ENCODE measurements at regions not wholly inside any gene's neighbourhood (a gene's known extent, or its start where the extent isn't known, plus 50 kb on each side); places are given as distances from the start of the nearest gene placed in this dataset.

- no peak for FAIRE-seq
Observed at GRCh38 chr14:41403360-41403759, 203.3 kb upstream of the LRFN5 start.

- no peak for FAIRE-seq
Observed at GRCh38 chr14:41397926-41398325, 208.8 kb upstream of the LRFN5 start.

- FAIRE-seq, result no peak
Observed at GRCh38 chr14:41393512-41393911, 213.2 kb upstream of the LRFN5 start.

GRCh38 chr14:41392226-41392625 lies 214.4 kb upstream of the LRFN5 start:
- no peak for FAIRE-seq

- FAIRE-seq, result no peak
Observed at GRCh38 chr14:41389355-41389754, 217.3 kb upstream of the LRFN5 start.

DNA sequence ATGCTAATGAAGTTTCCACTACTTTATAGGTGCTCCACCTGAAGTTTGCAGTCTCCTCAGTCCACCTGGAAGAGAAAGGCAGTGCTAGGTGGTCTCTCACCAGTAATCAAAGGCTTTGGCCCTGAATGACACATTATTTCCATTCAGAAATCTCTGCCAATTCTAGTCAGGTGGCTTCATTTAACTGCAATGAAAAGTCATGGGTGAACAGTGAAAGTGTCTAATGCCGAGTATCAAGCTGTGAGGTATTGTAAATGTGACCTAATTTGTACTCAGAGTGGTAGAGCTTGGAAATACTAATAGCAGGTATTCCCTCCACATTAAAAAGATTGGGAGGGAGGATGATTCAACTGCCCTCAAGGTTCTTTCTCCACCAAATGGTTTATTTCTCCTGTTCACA lies 220.9 kb upstream of the LRFN5 start:
- no peak for FAIRE-seq

DNA sequence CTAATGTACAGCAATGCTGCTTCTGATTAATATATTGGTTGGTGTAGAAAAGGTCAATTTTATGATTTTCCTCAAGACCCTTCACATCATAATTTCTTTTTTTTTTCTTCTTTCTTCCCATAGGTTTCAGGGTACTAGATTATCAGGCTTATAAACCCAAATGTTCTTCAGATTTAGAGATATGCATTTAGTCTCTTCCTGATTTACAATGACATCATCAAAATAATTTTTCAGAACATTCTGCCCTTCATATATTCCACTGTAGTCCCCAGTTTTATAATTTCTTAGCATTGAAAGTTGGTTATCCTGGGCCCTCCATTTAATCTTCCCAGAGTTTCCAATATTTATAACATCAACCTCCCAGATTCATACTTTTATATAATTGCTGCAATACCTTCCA lies 226.7 kb upstream of the LRFN5 start:
- FAIRE-seq, result no peak

GRCh38 chr14:41378526-41378925 lies 228.2 kb upstream of the LRFN5 start:
- no peak for FAIRE-seq

DNA sequence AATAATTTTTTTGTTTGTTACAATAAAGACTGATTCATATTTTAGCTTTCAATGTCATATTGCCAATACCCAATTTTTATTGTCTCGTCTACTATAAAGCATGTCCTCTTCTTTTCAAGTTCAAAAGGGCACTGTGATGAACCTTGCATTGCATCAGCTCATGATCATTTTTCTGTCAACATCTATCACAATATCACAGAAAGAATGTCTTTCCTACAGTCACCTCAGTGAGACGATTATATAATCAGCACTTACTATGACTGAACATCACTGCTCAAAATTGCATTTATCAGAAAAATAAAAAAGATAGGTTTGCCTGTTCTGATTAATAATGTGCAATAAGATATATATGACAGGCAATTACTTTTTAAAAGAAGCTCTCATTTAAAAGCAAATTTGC lies 228.7 kb upstream of the LRFN5 start:
- FAIRE-seq, result no peak

DNA sequence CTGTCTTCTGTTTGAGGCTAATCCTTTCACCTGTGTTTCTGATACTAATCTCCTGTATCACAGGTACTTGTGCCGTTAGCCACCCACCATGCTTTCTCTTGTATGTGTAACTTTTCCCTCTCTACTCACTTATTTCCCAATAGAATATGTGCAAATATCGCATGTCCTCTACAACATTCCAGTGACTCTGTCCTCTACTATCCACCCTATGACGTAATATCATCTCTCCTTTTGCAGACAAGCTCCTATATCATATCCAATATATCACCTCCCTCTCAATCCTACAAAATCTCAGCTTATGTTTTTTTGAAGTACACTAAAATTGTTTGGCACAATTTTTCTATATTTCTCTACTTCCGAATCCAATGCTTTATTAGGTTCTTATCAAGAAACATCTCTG lies 232.6 kb upstream of the LRFN5 start:
- no peak for FAIRE-seq

DNA sequence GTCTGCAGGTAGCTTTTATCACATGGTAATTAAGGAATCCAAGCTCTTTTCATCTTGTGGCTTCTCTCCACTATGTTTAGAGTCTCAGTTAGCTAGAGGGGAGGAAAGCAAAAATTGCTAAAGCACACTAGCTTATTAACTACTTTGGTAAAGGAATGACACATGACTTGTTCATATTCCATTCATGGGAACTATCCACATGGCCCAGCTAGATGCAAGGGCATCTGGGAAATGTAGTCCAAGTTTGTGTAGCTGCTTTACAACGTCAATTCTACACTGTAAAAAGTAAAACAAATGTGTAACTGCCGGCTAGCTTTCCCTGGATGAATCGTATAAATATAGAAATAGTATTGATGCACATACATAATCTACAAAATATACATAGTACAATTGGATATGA lies 244.5 kb upstream of the LRFN5 start:
- no peak for FAIRE-seq

DNA sequence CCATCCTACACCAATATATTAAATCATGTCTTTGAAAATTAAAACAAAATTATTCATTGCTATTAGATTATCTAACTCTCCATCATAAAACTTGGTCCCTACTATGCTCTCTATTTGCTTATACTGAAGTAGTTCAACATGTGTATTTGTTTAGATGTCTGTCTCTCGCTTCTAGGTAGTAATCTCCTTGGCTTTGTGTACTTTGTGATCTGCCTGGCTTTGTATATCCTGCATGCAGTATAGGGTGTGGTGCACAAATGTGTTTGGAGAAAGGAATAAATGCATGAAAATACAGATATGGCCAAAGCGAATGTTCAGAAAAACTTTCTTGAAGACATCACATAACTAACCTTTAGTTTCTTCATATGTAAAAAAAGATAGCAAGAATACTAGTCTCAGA lies 246.6 kb upstream of the LRFN5 start:
- FAIRE-seq, result no peak

GRCh38 chr14:41355866-41356265 lies 250.8 kb upstream of the LRFN5 start:
- no peak for FAIRE-seq

DNA sequence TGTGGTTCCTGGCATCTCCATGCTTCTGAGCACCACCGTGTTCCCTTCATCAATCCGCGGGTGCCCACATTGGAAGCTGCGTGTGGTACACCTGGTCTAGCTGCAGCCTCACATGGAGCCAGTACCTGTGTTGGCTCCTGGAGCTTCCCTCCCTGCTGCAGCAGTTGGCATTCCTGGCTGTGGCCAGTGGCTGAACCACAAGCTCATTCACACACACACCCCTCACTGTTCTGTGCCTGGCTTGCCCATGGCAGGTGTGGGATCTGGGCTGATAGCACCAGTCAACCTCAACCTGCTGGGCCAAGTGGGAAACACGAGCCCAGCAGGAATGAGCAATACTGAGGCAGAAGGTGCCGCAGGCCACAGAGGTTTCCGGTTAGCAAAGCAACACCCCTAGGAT lies 256.2 kb upstream of the LRFN5 start:
- FAIRE-seq, result no peak

DNA sequence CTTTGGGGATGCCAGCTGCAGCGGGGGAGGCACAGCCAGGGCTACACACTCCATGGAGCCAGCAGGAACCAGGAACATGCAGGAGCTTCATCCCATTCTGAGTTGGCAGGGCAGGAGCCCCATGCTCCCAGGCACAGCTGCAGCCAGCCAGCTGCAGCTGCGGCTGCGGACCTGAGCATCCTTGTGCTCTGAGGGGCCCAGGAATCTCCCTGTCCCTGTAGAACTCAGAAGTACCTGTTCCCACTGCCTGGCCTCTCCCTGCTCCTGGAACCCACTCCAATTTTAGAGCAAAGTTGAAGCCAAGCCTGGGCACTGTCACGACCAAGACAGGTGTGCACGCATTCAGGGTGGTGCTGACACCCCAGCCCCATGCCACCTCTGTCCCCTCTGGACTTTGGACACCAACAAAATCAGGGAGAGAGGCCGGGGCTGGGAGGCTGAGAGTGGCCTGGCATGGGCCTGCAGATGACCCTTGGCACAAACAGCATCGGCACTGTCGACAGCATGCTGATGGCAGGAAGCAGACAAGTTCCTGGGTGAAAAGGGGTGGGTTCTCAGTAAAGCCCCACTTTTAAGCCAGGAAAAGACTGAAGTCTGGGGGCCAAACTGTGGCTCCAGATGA lies 257.3 kb upstream of the LRFN5 start:
- FAIRE-seq, result no peak

DNA sequence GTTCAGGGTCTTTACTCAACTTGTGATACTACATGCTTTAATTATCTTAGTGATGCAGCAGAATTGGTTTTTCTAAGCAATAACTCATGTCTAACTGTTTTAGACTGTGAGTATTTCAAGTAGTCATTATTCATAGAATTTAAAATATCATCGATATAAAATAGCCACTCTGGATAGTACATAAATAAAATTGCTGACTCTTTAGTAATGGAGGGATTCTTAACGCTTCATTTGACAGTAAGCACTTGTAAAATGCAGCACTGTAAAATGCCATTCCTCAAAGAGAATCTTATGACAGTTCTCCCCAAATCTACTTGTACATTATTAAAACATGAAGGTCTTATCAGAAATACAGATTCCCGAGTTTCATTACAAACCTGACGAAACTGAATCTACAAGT lies 262.8 kb upstream of the LRFN5 start:
- FAIRE-seq, result no peak

DNA sequence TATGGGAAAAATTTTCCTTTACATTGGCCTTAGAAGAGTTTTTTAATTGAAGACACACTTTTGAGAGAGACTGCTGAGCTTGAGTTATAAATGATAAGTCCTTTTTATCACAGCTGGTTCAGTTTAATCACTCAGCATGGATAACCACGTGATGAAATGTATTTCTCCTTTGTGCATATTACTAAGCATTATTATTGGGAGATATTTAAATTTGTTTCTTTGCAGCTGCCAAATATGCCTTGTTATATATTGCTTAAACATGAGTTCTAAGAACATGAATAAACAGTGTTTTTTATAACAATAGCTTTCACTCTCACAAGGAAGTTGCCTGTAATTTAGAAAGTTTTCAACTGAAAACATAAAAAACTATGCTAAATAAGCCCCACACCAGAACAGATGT lies 293.5 kb upstream of the LRFN5 start:
- no peak for FAIRE-seq

DNA sequence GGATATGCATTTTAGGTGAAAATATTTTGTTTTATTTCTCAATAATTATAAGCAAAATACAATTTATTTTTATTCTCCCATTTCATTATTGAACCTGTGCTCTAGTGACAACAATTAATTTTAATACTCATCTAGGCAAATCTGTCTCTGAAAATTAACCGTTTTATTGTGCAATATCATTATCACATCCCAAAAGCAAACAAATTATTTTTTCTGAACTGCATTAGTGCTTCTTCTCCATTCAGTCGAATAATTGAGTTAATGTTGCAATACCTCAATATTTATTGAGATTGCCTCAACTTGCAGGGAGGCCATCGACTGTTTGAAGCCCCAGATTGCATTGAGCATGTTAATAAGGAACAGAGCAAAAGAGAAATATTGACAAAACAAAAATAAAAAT lies 303.2 kb upstream of the LRFN5 start:
- no peak for FAIRE-seq

DNA sequence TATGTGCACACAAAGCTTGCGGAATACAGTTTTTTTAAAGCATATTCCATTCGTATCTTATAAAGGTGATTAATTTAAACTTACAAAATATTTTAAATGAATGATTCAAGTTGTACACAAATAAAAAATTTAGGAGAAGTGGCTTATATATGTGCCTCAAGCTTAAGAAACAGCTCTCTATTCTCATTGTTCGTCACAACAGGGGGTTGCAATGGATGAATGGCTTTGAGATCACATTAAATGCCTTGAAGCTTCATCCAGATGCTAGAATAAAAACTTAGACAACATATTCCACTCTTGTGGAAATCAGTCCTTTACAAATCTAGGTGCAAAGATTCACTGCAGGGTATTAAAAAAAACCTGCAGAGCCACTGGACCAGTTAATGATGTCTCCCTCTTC lies 303.9 kb upstream of the LRFN5 start:
- no peak for FAIRE-seq

DNA sequence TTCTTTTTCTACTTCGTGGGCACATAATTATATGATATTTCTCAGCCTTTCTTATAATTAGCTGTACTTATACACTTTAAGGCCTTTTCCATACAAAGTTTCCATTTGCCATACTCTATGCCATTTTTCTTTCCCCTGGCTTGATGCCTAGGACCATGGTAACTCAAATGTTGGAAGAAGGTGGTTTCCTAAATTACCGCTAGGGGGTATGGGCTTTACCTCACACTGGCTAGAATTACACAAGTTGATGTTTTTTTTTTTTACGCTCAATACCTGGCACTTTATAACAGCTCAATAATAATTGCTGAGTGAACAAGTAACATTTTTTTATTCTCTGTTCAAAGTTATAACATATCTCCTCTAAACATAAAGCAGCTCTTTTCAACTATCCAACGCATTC lies 306.8 kb upstream of the LRFN5 start:
- FAIRE-seq, result no peak

DNA sequence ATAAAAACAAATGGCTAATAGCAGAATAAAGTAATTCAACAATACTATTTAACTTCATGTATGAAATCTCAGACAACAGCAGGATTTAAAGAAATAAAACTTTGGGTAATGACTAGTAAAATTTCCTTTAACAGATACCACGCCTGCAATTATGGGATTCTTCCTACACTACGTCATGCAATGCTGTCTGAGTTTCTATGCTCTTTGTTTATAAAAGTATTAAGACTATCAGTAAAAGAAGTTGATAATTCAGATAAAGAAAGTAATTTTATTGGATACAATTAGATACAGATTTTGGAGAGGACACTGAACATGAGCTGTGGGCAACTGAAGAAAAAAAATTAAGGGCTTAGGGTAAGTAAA lies 308.4 kb upstream of the LRFN5 start:
- no peak for FAIRE-seq

- no peak for FAIRE-seq
Observed at GRCh38 chr14:41297576-41298327, 308.9 kb upstream of the LRFN5 start.

DNA sequence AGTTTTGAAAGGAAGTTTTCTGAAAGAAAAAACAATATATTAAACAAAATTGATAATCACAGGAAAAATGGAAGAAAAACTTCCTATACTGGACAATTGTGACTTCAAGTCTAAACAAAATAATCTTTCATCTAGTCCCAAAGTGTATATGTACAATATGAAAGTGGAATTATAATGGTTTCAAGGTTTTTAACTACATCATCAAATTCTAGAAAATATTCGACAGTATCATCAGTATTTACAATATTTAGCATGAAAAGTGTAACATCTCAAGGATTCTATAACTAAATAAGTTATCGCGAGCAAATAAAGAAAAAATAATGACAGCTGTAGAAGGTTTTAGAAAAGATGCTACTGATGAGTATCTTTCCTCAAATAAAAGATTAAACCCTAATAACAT lies 310.9 kb upstream of the LRFN5 start:
- no peak for FAIRE-seq

DNA sequence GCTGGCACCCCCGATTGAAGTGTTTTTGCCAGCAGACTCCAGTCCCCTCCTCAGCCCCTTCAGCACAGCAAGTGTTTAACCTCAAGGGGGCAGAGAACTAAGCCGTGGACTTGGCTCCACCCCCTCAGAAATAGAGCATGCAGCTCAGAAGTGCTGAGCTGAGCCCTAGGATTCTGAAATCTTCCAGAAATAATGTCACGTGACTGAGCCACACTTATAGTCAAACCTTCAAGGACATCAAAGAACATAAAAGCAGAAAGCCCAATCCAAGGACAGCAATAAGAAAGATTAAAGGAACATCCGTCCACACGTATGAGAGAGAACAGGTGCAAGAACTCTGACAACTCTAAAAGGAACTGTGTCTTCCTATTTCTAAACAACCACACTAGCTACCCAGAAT lies 317.7 kb upstream of the LRFN5 start:
- FAIRE-seq, result no peak

DNA sequence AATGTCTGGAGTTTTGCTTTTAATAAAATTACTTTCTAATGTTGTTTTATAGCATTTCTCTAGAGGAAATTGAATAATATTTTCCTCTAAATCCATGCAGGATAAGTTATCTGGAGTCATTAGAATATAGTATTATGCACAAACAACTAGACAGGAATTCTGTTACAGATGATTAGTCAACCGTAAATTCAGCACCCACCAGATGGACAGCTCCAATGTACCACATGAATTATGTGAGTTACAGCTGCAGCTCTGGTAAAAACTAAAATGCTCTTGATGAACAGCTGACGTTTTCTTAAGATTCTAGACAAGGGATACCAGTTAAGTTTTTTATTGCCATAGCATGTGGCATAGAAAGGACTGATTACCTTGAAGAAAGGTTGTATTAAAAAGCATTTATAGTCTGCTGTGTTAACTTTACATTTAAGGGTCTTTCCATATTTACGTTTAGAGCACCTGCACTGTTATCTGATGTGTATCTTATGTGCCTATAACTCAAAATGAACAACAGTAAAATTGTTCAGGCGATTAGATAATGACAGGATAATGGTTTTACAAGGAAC lies 321.4 kb upstream of the LRFN5 start:
- no peak for FAIRE-seq

All from colon (tissue), 2 donors.